ENCODE measurements at regions not wholly inside any gene's neighbourhood (a gene's known extent, or its start where the extent isn't known, plus 50 kb on each side); places are given as distances from the start of the nearest gene placed in this dataset.

- Histone ChIP-seq H3K4me2 (ENCODE audit: control insufficient read depth, insufficient read depth) (no peak overlapping the region), H3K36me3 (ENCODE audit: control insufficient read depth in 2 of 2, insufficient read depth in 2 of 2, low read length in 1 of 2) (no peaks in the 10 kb centered on the region), H3K27me3 (replicated peaks in 1 of 2; ENCODE audit: control insufficient read depth in 2 of 2, insufficient read depth in 2 of 2, low read length in 1 of 2) (no peaks in the 10 kb centered on the region), H4K20me1 (ENCODE audit: control insufficient read depth, insufficient read depth) (no peaks in the 10 kb centered on the region), H2AFZ (ENCODE audit: control insufficient read depth, low read depth, low read length) (no peak overlapping the region), H3K9me3 (replicated peaks; ENCODE audit: control insufficient read depth, insufficient read depth, low read length) (no peaks in the 10 kb centered on the region), H3K79me2 (ENCODE audit: control insufficient read depth, insufficient read depth, low read length) (no peaks in the 10 kb centered on the region), H3K4me1 (ENCODE audit: control insufficient read depth, insufficient read depth, low read length) (no peaks in the 10 kb centered on the region), H3K9ac (ENCODE audit: control insufficient read depth, insufficient read depth, low read length) (no peak overlapping the region), H3K27ac (ENCODE audit: control insufficient read depth, insufficient read depth) (no peak overlapping the region), H3K4me3 (no peak overlapping the region)
- WGBS (ENCODE audit: insufficient coverage, insufficient replicate concordance, low lambda C conversion rate, missing lambda C conversion rate) = 41% methylated on average over 6 of the region's 6 CpGs
- ATAC-seq = no peak
- ChIA-PET RAD21 (ENCODE audit: unreplicated experiment) (no interaction called here), CTCF (interaction anchor here (0.9 kb wide), 1 partner anchor 15 kb away, joined by 4 read pairs; no protein-coding TSS in a partner anchor), POLR2A (no interaction called here), SMC1A (ENCODE audit: uncharacterized antibody, unreplicated experiment) (no interaction called here)
- DNase-seq (ENCODE audit: low read depth, low spot score) = no peak
- in situ Hi-C loops (cut with MboI) = no loop called here
- FAIRE-seq = no peak
- TF ChIP-seq ZNF592 (IDR thresholded peaks at IDR 0.05) = no peak
- TF ChIP-seq BHLHE40 (IDR thresholded peaks at IDR 0.05; ENCODE audit: borderline replicate concordance in 1 of 2, low read depth in 2 of 2, low read length in 1 of 2) = no peak
- TF ChIP-seq CTCF (IDR thresholded peaks at IDR 0.05 in 2 of 3, conservative IDR thresholded peaks at IDR 0.05 in 1 of 3; ENCODE audit: control insufficient read depth in 2 of 3, extremely low read depth in 1 of 3, insufficient read depth in 1 of 3, low read depth in 3 of 3, low read length in 3 of 3) = no peak
- TF ChIP-seq IKZF1 (conservative IDR thresholded peaks at IDR 0.05) = no peak
- no peak for TF ChIP-seq KAT2A (conservative IDR thresholded peaks at IDR 0.05; ENCODE audit: control insufficient read depth, low read depth, low read length)
- TF ChIP-seq ZBTB11 (CRISPR knock-in tag; IDR thresholded peaks at IDR 0.05) = no peak
- TF ChIP-seq, protein P1, sequence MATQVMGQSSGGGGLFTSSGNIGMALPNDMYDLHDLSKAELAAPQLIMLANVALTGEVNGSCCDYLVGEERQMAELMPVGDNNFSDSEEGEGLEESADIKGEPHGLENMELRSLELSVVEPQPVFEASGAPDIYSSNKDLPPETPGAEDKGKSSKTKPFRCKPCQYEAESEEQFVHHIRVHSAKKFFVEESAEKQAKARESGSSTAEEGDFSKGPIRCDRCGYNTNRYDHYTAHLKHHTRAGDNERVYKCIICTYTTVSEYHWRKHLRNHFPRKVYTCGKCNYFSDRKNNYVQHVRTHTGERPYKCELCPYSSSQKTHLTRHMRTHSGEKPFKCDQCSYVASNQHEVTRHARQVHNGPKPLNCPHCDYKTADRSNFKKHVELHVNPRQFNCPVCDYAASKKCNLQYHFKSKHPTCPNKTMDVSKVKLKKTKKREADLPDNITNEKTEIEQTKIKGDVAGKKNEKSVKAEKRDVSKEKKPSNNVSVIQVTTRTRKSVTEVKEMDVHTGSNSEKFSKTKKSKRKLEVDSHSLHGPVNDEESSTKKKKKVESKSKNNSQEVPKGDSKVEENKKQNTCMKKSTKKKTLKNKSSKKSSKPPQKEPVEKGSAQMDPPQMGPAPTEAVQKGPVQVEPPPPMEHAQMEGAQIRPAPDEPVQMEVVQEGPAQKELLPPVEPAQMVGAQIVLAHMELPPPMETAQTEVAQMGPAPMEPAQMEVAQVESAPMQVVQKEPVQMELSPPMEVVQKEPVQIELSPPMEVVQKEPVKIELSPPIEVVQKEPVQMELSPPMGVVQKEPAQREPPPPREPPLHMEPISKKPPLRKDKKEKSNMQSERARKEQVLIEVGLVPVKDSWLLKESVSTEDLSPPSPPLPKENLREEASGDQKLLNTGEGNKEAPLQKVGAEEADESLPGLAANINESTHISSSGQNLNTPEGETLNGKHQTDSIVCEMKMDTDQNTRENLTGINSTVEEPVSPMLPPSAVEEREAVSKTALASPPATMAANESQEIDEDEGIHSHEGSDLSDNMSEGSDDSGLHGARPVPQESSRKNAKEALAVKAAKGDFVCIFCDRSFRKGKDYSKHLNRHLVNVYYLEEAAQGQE (IDR thresholded peaks at IDR 0.05; ENCODE audit: low read depth, low read length) = no peak
- no TSS peak for BruUV-seq (replicated peaks)
- intact Hi-C loops (cut with micrococcal nuclease; ENCODE audit: unreplicated experiment) = no loop called here
These were observed 96.8 kb upstream of the SLC35F1 start for GRCh38 chr6:117810269-117810668.
